ENCODE measurements at regions not wholly inside any gene's neighbourhood (a gene's known extent, or its start where the extent isn't known, plus 50 kb on each side); places are given as distances from the start of the nearest gene placed in this dataset.
"Not testable (repeated sequence)": the region's sequence is repeated elsewhere in the genome, so short reads cannot be mapped to it uniquely, and the experiment has no call there.

GRCh38 chr16:16992975-16993765, 477.6 kb downstream of the XYLT1 start:
- TF ChIP-seq, protein P1, sequence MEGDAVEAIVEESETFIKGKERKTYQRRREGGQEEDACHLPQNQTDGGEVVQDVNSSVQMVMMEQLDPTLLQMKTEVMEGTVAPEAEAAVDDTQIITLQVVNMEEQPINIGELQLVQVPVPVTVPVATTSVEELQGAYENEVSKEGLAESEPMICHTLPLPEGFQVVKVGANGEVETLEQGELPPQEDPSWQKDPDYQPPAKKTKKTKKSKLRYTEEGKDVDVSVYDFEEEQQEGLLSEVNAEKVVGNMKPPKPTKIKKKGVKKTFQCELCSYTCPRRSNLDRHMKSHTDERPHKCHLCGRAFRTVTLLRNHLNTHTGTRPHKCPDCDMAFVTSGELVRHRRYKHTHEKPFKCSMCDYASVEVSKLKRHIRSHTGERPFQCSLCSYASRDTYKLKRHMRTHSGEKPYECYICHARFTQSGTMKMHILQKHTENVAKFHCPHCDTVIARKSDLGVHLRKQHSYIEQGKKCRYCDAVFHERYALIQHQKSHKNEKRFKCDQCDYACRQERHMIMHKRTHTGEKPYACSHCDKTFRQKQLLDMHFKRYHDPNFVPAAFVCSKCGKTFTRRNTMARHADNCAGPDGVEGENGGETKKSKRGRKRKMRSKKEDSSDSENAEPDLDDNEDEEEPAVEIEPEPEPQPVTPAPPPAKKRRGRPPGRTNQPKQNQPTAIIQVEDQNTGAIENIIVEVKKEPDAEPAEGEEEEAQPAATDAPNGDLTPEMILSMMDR (conservative IDR thresholded peaks at IDR 0.05; ENCODE audit: control insufficient read depth, insufficient read depth, low read depth, low read length) = no peak
- no peak for DNase-seq (ENCODE audit: low read depth)

DNA sequence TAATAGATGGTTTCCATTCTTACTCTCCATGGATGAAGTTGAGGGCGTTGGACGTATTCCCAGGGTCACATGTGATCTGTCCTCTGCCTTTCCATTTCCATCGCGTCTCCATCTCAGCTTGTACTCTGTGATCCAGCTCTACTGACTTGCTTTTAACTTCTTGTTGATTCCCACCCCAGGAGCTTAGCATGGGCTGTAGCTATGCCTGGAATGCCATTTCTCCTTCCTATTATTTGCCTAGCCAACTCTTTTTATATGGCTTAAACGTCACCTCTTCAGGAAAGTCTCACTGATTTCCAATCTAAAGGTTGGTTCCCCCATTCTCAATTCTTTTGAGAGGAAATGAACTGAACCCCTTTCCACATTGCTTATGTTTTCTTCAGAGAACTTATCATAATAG, 475.9 kb downstream of the XYLT1 start:
- H3K4me3 ChIP-seq (ENCODE audit: control insufficient read depth, low read depth, low read length) = no peak overlapping the region

More at GRCh38 chr16:16992975-16993765, 477.6 kb downstream of the XYLT1 start:
- no peak overlapping the region for H3K4me3 ChIP-seq (ENCODE audit: control insufficient read depth, low read depth, low read length)

DNA sequence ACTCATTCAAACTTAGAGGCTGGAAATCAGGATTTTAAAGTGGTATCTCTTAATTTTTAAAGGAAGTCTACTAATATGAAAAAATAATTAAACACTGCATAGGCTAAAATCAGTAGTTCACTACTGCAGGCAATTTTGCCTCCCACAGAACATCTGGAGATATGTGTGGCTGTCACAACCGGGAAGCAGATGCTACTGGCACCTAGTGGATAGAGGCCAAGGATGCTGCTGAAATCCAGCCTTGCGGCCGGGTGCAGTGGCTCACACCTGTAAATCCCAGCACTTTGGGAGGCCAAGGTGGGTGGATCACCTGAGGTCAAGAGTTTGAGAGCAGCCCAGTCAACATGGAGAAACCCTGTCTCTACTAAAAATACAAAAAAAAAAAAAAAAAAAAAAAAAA, 473.9 kb downstream of the XYLT1 start:
- no peak overlapping the region for H3K4me3 ChIP-seq (ENCODE audit: control insufficient read depth, low read depth, low read length)
- no peak for DNase-seq (ENCODE audit: low read depth)
- TF ChIP-seq, protein P1 (conservative IDR thresholded peaks at IDR 0.05; ENCODE audit: control insufficient read depth, insufficient read depth, low read depth, low read length) = no peak

More for the DNA sequence above, 475.9 kb downstream of the XYLT1 start:
- no peak for DNase-seq (ENCODE audit: low read depth)
- TF ChIP-seq, protein P1 (conservative IDR thresholded peaks at IDR 0.05; ENCODE audit: control insufficient read depth, insufficient read depth, low read depth, low read length) = no peak

DNA sequence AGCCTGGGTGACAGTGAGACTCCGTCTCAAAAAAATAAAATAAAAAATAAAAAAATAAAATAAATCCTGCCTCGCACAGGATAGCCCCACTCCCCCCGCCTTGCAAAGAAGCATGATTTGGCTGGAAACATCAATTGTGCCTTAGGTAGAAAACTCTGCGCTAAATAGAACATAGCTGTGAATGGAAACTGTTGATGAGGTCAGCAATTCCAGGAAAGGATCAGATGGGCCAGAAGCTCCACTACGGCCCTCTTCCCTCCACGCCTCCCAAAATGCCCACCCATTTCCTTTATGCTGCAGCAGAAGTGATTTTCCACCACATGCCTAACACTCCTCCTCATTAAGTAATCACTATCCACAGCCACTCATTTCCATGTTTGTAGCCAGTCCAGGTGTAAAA, 473.4 kb downstream of the XYLT1 start:
- TF ChIP-seq, protein P1 (conservative IDR thresholded peaks at IDR 0.05; ENCODE audit: control insufficient read depth, insufficient read depth, low read depth, low read length) = no peak
- no peak overlapping the region for H3K4me3 ChIP-seq (ENCODE audit: control insufficient read depth, low read depth, low read length)

DNA sequence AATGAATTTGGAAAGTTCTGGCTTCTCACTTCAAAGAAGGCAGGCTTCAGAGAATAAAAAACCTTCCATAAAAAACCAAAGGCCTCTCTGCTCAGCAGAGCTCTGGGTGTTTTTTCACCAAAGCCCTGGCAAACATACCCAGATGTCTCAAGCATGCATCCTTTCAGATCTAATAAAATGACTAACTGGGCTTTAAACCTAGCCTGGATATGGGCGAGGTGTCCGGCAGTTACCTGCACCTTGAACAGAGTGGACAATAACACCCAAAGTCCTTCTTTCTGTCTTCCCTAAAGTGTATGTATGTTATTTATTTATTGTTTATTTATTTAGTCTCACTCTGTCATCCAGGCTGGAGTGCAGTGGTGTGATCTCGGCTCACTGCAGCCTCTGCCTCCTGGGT, 469.3 kb downstream of the XYLT1 start:
- H3K4me3 ChIP-seq (ENCODE audit: control insufficient read depth, low read depth, low read length) = no peak overlapping the region
- DNase-seq (ENCODE audit: low read depth) = no peak
- TF ChIP-seq, protein P1 (conservative IDR thresholded peaks at IDR 0.05; ENCODE audit: control insufficient read depth, insufficient read depth, low read depth, low read length) = no peak

More for the DNA sequence above, 473.4 kb downstream of the XYLT1 start:
- no peak for DNase-seq (ENCODE audit: low read depth)

- TF ChIP-seq, protein P1 (conservative IDR thresholded peaks at IDR 0.05; ENCODE audit: control insufficient read depth, insufficient read depth, low read depth, low read length) = no peak
- no peak overlapping the region for H3K4me3 ChIP-seq (ENCODE audit: control insufficient read depth, low read depth, low read length)
- DNase-seq (ENCODE audit: low read depth) = no peak
Measured at GRCh38 chr16:17002565-17002964, 468.2 kb downstream of the XYLT1 start.

DNA sequence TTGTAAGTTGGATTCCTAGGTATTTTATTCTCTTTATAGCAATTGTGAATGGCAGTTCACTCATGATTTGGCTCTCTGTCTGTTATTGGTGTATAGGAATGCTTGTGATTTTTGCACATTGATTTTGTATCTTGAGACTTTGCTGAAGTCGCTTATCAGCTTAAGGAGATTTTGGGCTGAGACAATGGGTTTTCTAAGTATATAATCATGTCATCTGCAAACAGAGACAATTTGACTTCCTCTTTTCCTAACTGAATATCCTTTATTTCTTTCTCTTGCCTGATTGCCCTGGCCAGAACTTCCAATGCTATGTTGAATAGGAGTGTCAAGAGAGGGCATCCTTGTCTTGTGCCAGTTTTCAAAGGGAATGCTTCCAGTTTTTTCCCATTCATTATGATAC, 464.8 kb downstream of the XYLT1 start:
- DNase-seq (ENCODE audit: low read depth); H3K4me3 ChIP-seq (ENCODE audit: control insufficient read depth, low read depth, low read length): not testable (repeated sequence)
